Suprapubic skin (tissue), 4 donors: ENCODE measurements at regions not wholly inside any gene's neighbourhood (a gene's known extent, or its start where the extent isn't known, plus 50 kb on each side); places are given as distances from the start of the nearest gene placed in this dataset.

Experiments
- EP300 ChIP-seq: sonication (generic); formaldehyde crosslinking; IDR thresholded peaks from one replicate; pipeline ENCODE4 v1.6.1; 2017; ENCODE audit warnings: antibody characterized with exemption
- POLR2A ChIP-seq, 2 donors: fragments of 450-650 bp; IDR thresholded peaks; one replicate each; pipeline ENCODE4 v1.6.1; 2017; ENCODE audit warnings: antibody characterized with exemption in 2 of 2, mild to moderate bottlenecking in 2 of 2, moderate library complexity in 2 of 2
- POLR2AphosphoS5 ChIP-seq, 3 donors: sonication (generic); formaldehyde crosslinking; IDR thresholded peaks; one replicate each; pipeline ENCODE4 v1.6.1; 2017; ENCODE audit warnings: antibody characterized with exemption in 3 of 3
- TF ChIP-seq, protein P1 (sequence below), 2 donors: fragments of 200-600 bp in 1 of 2; fragments of 450-650 bp in 1 of 2; sonication (generic) in 1 of 2; IDR thresholded peaks; one replicate each; pipeline ENCODE4 v1.5.1; 2016 to 2019; ENCODE audit warnings: antibody characterized with exemption in 2 of 2, mild to moderate bottlenecking in 1 of 2, moderate library complexity in 1 of 2

DNA sequence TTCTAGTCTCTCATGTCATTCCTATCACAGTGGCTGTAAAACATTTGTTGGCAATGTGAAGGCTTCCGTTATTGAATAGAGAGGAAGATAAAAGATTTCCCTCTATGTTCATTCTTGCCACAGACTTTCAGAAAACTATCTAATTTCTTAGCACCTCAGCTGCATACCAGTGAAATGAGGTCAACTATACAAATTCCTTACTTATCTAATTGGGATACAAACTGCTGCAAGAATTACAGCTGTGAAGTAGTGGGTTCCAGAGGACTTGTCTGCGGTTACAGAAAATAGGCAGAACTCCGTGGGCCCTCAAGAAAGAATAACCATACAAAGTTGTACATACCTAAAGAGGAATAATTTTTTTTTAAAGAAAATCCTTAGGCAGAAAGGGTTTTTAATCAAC is 175.8 kb downstream of the PPP1R2C start:
- TF ChIP-seq, protein P1, sequence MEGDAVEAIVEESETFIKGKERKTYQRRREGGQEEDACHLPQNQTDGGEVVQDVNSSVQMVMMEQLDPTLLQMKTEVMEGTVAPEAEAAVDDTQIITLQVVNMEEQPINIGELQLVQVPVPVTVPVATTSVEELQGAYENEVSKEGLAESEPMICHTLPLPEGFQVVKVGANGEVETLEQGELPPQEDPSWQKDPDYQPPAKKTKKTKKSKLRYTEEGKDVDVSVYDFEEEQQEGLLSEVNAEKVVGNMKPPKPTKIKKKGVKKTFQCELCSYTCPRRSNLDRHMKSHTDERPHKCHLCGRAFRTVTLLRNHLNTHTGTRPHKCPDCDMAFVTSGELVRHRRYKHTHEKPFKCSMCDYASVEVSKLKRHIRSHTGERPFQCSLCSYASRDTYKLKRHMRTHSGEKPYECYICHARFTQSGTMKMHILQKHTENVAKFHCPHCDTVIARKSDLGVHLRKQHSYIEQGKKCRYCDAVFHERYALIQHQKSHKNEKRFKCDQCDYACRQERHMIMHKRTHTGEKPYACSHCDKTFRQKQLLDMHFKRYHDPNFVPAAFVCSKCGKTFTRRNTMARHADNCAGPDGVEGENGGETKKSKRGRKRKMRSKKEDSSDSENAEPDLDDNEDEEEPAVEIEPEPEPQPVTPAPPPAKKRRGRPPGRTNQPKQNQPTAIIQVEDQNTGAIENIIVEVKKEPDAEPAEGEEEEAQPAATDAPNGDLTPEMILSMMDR (IDR thresholded peaks at IDR 0.05) = no peak
- no peak for TF ChIP-seq POLR2A (IDR thresholded peaks at IDR 0.05)
- TF ChIP-seq POLR2AphosphoS5 (IDR thresholded peaks at IDR 0.05) = no peak
- no peak for TF ChIP-seq EP300
